HEK293 (cell line): ENCODE measurements at regions not wholly inside any gene's neighbourhood (a gene's known extent, or its start where the extent isn't known, plus 50 kb on each side); places are given as distances from the start of the nearest gene placed in this dataset.

Experiments
- CTCF ChIA-PET: fragments of 350-600 bp; formaldehyde crosslinking; extraction: SDS; loops from one replicate; lab custom pipeline; 2021; ENCODE audit warnings: antibody characterized with exemption; lab: Yijun Ruan, JAX
- POLR2A ChIA-PET: fragments of 300-600 bp; formaldehyde crosslinking; extraction: SDS; loops from one replicate; lab custom pipeline; 2020; ENCODE audit warnings: antibody characterized with exemption, inconsistent platforms; lab: Yijun Ruan, JAX
- H3K27ac ChIP-seq: fragments of 200-500 bp; sonication (Bioruptor generic); 2 replicates; pipeline ENCODE4 v1.5.1; 2014; ENCODE audit warnings: low read depth, low read length, control low read depth, inconsistent platforms; ENCODE audit errors: extremely low read depth
- H3K36me3 ChIP-seq, 2 experiments: fragments of 200-500 bp in 1 of 2; sonication (Bioruptor generic) in 1 of 2; 1 replicate in 1 of 2; 2 replicates in 1 of 2; pipeline ENCODE4 v1.5.1; 2014 to 2017; ENCODE audit warnings: inconsistent platforms in 2 of 2, low read length in 2 of 2; ENCODE audit not compliant: control insufficient read depth in 2 of 2, insufficient read depth in 1 of 2
- H3K4me1 ChIP-seq: fragments of 200-500 bp; sonication (Bioruptor generic); 2 replicates; pipeline ENCODE4 v1.5.1; 2014; ENCODE audit warnings: mild to moderate bottlenecking, low read length, inconsistent platforms; ENCODE audit not compliant: control insufficient read depth, insufficient read depth
- H3K4me3 ChIP-seq: 2 replicates; pipeline ENCODE4 v1.5.1; 2011; ENCODE audit warnings: low read depth, mild to moderate bottlenecking, control low read depth, low read length, moderate library complexity
- H3K9me3 ChIP-seq: fragments of 200-500 bp; sonication (Bioruptor generic); 2 replicates; pipeline ENCODE4 v1.5.1; 2014; ENCODE audit warnings: low read depth, low read length, inconsistent platforms; ENCODE audit not compliant: control insufficient read depth, insufficient read depth
- KLF1 ChIP-seq: fragments of 450-650 bp; formaldehyde crosslinking; IDR thresholded peaks from 2 replicates; pipeline ENCODE4 v1.5.1; 2016; ENCODE audit warnings: missing biosample characterization, missing genetic modification characterization
- PRDM1 ChIP-seq: fragments of 450-650 bp; formaldehyde crosslinking; IDR thresholded peaks from 2 replicates; pipeline ENCODE4; 2016; ENCODE audit warnings: missing biosample characterization, missing genetic modification characterization
- ZBTB7A ChIP-seq: fragments of 450-650 bp; formaldehyde crosslinking; IDR thresholded peaks from 2 replicates; pipeline ENCODE4 v1.5.1; 2016; ENCODE audit warnings: low read depth, missing biosample characterization, missing genetic modification characterization
- ZNF16 ChIP-seq: fragments of 450-650 bp; formaldehyde crosslinking; IDR thresholded peaks from 2 replicates; pipeline ENCODE4 v1.5.1; 2016; ENCODE audit warnings: low read depth, missing biosample characterization, missing genetic modification characterization
- ZNF184 ChIP-seq: fragments of 450-650 bp; IDR thresholded peaks from 2 replicates; pipeline ENCODE4 v1.5.1; 2018; ENCODE audit warnings: missing biosample characterization, mild to moderate bottlenecking, missing genetic modification characterization
- ZNF2 ChIP-seq: fragments of 450-650 bp; formaldehyde crosslinking; IDR thresholded peaks from 2 replicates; pipeline ENCODE4 v1.5.1; 2016; ENCODE audit warnings: missing biosample characterization, missing genetic modification characterization
- ZNF211 ChIP-seq: fragments of 450-650 bp; formaldehyde crosslinking; IDR thresholded peaks from 2 replicates; pipeline ENCODE4 v1.5.1; 2016; ENCODE audit warnings: low read depth, missing biosample characterization, missing genetic modification characterization
- ZNF23 ChIP-seq: fragments of 450-650 bp; formaldehyde crosslinking; IDR thresholded peaks from 2 replicates; pipeline ENCODE4 v1.5.1; 2016; ENCODE audit warnings: missing biosample characterization, missing genetic modification characterization, borderline replicate concordance
- ZNF248 ChIP-seq: fragments of 450-650 bp; formaldehyde crosslinking; IDR thresholded peaks from 2 replicates; pipeline ENCODE4 v1.5.1; 2017; ENCODE audit warnings: missing biosample characterization, missing genetic modification characterization
- ZNF266 ChIP-seq: fragments of 450-650 bp; formaldehyde crosslinking; IDR thresholded peaks from 2 replicates; pipeline ENCODE4 v1.5.1; 2016; ENCODE audit warnings: missing biosample characterization, missing genetic modification characterization, low read depth
- ZNF311 ChIP-seq: fragments of 450-650 bp; formaldehyde crosslinking; IDR thresholded peaks from 2 replicates; pipeline ENCODE4 v1.5.1; 2017; ENCODE audit warnings: missing biosample characterization, missing genetic modification characterization, borderline replicate concordance
- ZNF324 ChIP-seq: fragments of 450-650 bp; formaldehyde crosslinking; IDR thresholded peaks from 2 replicates; pipeline ENCODE4 v1.5.1; 2016; ENCODE audit warnings: missing biosample characterization, missing genetic modification characterization
- ZNF341 ChIP-seq: fragments of 450-650 bp; formaldehyde crosslinking; IDR thresholded peaks from 2 replicates; pipeline ENCODE4; 2016; ENCODE audit warnings: low read depth, missing biosample characterization, missing genetic modification characterization
- ZNF350 ChIP-seq: fragments of 450-650 bp; formaldehyde crosslinking; IDR thresholded peaks from 2 replicates; pipeline ENCODE4 v1.5.0; 2017; ENCODE audit warnings: missing biosample characterization, mild to moderate bottlenecking, missing genetic modification characterization
- ZNF37A ChIP-seq: fragments of 450-650 bp; IDR thresholded peaks from 2 replicates; pipeline ENCODE4 v1.5.1; 2018; ENCODE audit warnings: missing biosample characterization, missing genetic modification characterization
- ZNF510 ChIP-seq: fragments of 450-650 bp; formaldehyde crosslinking; IDR thresholded peaks from 2 replicates; pipeline ENCODE4 v1.5.1; 2018; ENCODE audit warnings: mild to moderate bottlenecking, missing genetic modification characterization, missing biosample characterization; ENCODE audit not compliant: insufficient replicate concordance
- ZNF514 ChIP-seq: fragments of 450-650 bp; formaldehyde crosslinking; IDR thresholded peaks from 2 replicates; pipeline ENCODE4 v1.5.1; 2016; ENCODE audit warnings: missing biosample characterization, missing genetic modification characterization
- ZNF596 ChIP-seq: fragments of 450-650 bp; IDR thresholded peaks from 2 replicates; pipeline ENCODE4 v1.5.0; 2018; ENCODE audit warnings: missing biosample characterization, mild to moderate bottlenecking, missing genetic modification characterization, moderate library complexity
- ZNF658 ChIP-seq: fragments of 450-650 bp; formaldehyde crosslinking; IDR thresholded peaks from 2 replicates; pipeline ENCODE4; 2016; ENCODE audit warnings: missing biosample characterization, missing genetic modification characterization
- ZNF747 ChIP-seq: fragments of 450-650 bp; formaldehyde crosslinking; IDR thresholded peaks from 2 replicates; pipeline ENCODE4 v1.5.1; 2016; ENCODE audit warnings: missing biosample characterization, missing genetic modification characterization
- ZNF837 ChIP-seq: fragments of 450-650 bp; formaldehyde crosslinking; IDR thresholded peaks from 2 replicates; pipeline ENCODE4 v1.5.1; 2016; ENCODE audit warnings: missing biosample characterization, missing genetic modification characterization
- ZNF843 ChIP-seq: fragments of 450-650 bp; formaldehyde crosslinking; IDR thresholded peaks from 2 replicates; pipeline ENCODE4 v1.5.1; 2016; ENCODE audit warnings: missing biosample characterization, missing genetic modification characterization
- TF ChIP-seq, protein P1 (sequence below): fragments of 450-650 bp; formaldehyde crosslinking; IDR thresholded peaks from 2 replicates; pipeline ENCODE4 v1.5.1; 2016; ENCODE audit warnings: missing biosample characterization, missing genetic modification characterization
- TF ChIP-seq, protein P2 (sequence below): fragments of 450-650 bp; formaldehyde crosslinking; IDR thresholded peaks from 2 replicates; pipeline ENCODE4 v1.5.1; 2016; ENCODE audit warnings: missing biosample characterization, missing genetic modification characterization
- TF ChIP-seq, protein P3 (sequence below): fragments of 450-650 bp; formaldehyde crosslinking; IDR thresholded peaks from 2 replicates; pipeline ENCODE4 v1.5.1; 2016; ENCODE audit warnings: missing biosample characterization, missing genetic modification characterization
- TF ChIP-seq, protein P4 (sequence below): fragments of 450-650 bp; formaldehyde crosslinking; IDR thresholded peaks from 2 replicates; pipeline ENCODE4 v1.5.1; 2016; ENCODE audit warnings: missing biosample characterization, missing genetic modification characterization

DNA sequence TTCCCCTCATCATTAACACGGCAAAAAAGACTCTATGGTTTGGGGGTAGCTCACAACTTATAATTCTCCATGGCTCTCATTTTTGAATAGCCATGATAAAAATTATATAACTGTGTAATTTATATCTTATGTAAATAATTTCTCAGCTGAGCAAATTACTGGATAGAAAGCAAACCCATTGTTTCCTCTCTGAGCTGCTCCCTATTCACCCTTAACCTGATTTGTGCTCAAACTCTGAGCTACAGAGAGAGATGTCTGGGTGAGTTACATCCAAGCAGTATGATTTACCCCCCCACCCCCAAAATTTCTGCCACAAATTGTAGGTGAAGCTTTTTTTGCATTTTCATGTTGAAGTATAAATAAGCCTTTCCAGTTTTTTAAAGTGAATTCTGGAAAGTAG lies 123.7 kb downstream of the TFCP2L1 start:
- ChIA-PET CTCF (interaction anchor here (1.0 to 1.5 kb wide), 4 partner anchors 10 to 77 kb away, joined by 3 read pairs; no protein-coding TSS in a partner anchor), POLR2A (interaction anchor here (0.6 kb wide), 1 partner anchor 524 kb away, joined by 3 read pairs; no protein-coding TSS in a partner anchor)
- H3K4me3 ChIP-seq, result no peak overlapping the region
- H3K4me1 ChIP-seq, result no peaks in the 10 kb centered on the region
- TF ChIP-seq ZNF658 (tag by site-specific recombination) (no peak), ZNF37A (tag by site-specific recombination) (no peak)
- H3K27ac ChIP-seq, result no peak overlapping the region
- no peaks in the 10 kb centered on the region for H3K36me3 ChIP-seq
- no peaks in the 10 kb centered on the region for H3K9me3 ChIP-seq

DNA sequence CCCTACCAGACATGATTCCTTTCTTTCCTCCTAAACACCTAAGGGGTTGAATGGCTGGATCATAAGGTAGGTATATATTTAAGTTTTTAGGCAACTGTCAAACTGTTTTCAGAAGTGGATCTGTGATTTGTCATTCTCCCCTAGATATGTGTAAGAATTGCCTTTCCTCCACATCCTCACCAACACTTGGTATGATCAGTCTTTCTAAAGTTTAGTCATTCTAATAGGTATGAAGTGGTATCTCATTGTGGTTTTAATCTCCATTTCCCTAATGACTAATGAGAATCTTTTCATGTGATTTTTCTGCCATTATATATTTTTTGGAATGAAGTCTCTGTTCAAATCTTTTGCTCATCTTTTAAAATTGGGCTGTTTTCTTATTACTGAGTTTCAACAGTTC lies 122.1 kb downstream of the TFCP2L1 start:
- POLR2A ChIA-PET, result no interaction called here
- Histone ChIP-seq H3K4me3 (no peak overlapping the region), H3K4me1 (no peaks in the 10 kb centered on the region), H3K9me3 (no peaks in the 10 kb centered on the region)
- CTCF ChIA-PET, result interaction anchor here (0.6 to 0.7 kb wide), 2 partner anchors 56 to 132 kb away, joined by 4 to 5 read pairs; no protein-coding TSS in a partner anchor
- no peak for TF ChIP-seq ZNF266 (tag by site-specific recombination)
- peak; percentile 98 for TF ChIP-seq ZNF184 (tag by site-specific recombination)
- TF ChIP-seq ZNF747, result no peak
- TF ChIP-seq ZNF248, result no peak
- TF ChIP-seq, all 188 proteins: peak for 1
- Histone ChIP-seq H3K27ac (no peak overlapping the region), H3K36me3 (no peaks in the 10 kb centered on the region)

DNA sequence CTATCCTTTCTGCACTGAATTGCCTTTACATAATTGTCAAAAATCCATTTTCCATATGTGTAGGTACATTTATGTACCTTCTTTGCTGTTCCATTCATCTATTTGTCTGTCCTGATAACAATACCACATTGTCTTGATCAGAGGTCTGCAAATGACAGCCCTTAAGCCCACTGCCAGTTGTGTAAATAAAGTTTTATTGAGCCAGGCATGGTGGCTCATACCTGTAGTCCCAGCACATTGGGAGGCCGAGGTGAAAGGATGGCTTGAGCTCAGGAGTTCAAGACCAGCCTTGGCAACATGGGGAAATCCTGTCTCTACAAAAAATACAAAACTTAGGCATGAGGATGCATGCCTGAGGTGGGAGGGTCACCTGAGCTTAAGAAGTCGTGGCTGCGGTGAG lies 121.0 kb downstream of the TFCP2L1 start:
- CTCF ChIA-PET, result no interaction called here
- POLR2A ChIA-PET, result no interaction called here
- Histone ChIP-seq H3K9me3 (no peaks in the 10 kb centered on the region), H3K27ac (no peak overlapping the region), H3K4me1 (no peaks in the 10 kb centered on the region), H3K36me3 (no peaks in the 10 kb centered on the region), H3K4me3 (no peak overlapping the region)
- TF ChIP-seq ZNF311 (tag by site-specific recombination), result no peak
- TF ChIP-seq, protein P1, sequence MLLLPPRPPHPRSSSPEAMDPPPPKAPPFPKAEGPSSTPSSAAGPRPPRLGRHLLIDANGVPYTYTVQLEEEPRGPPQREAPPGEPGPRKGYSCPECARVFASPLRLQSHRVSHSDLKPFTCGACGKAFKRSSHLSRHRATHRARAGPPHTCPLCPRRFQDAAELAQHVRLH (tag by site-specific recombination), result no peak

DNA sequence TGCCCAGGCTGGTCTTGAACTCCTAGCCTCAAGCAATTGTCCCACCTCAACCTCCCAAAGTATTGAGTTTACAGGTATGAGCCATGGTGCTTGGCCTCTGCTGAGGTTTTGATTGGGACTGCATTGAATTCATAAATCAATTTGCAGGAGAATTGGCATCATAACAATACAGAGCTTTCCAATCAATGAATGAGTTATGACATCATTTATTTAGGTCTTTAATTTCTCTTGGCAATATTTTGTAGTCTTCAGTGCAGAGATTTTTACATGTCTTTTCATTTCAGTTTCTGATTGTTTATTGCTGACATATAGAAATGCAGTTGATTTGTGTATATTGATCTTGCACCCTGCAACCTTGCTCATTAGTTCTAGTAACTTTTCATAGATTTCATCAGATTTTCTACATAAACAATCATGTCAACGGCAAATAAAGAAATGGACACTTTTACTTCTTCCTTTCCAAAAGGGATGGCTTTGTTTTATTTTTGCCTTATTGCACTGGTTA lies 119.9 kb downstream of the TFCP2L1 start:
- Histone ChIP-seq H3K4me1 (no peaks in the 10 kb centered on the region), H3K27ac (no peak overlapping the region), H3K9me3 (no peaks in the 10 kb centered on the region), H3K36me3 (no peaks in the 10 kb centered on the region), H3K4me3 (no peak overlapping the region)
- POLR2A ChIA-PET, result no interaction called here
- CTCF ChIA-PET, result no interaction called here
- TF ChIP-seq ZNF211 (no peak), ZNF350 (tag by site-specific recombination) (no peak), ZNF324 (tag by site-specific recombination) (no peak), KLF1 (no peak), ZNF843 (tag by site-specific recombination) (no peak), ZNF23 (no peak), ZNF596 (tag by site-specific recombination) (no peak), ZNF514 (tag by site-specific recombination) (no peak), ZNF510 (tag by site-specific recombination) (no peak), ZNF837 (tag by site-specific recombination) (no peak), ZBTB7A (no peak), PRDM1 (tag by site-specific recombination) (no peak), ZNF2 (tag by site-specific recombination) (no peak), ZNF341 (tag by site-specific recombination) (no peak), ZNF311 (tag by site-specific recombination) (no peak), ZNF16 (tag by site-specific recombination) (no peak)
- TF ChIP-seq, protein P2, sequence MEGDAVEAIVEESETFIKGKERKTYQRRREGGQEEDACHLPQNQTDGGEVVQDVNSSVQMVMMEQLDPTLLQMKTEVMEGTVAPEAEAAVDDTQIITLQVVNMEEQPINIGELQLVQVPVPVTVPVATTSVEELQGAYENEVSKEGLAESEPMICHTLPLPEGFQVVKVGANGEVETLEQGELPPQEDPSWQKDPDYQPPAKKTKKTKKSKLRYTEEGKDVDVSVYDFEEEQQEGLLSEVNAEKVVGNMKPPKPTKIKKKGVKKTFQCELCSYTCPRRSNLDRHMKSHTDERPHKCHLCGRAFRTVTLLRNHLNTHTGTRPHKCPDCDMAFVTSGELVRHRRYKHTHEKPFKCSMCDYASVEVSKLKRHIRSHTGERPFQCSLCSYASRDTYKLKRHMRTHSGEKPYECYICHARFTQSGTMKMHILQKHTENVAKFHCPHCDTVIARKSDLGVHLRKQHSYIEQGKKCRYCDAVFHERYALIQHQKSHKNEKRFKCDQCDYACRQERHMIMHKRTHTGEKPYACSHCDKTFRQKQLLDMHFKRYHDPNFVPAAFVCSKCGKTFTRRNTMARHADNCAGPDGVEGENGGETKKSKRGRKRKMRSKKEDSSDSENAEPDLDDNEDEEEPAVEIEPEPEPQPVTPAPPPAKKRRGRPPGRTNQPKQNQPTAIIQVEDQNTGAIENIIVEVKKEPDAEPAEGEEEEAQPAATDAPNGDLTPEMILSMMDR (tag by site-specific recombination), result no peak
- TF ChIP-seq, protein P3, sequence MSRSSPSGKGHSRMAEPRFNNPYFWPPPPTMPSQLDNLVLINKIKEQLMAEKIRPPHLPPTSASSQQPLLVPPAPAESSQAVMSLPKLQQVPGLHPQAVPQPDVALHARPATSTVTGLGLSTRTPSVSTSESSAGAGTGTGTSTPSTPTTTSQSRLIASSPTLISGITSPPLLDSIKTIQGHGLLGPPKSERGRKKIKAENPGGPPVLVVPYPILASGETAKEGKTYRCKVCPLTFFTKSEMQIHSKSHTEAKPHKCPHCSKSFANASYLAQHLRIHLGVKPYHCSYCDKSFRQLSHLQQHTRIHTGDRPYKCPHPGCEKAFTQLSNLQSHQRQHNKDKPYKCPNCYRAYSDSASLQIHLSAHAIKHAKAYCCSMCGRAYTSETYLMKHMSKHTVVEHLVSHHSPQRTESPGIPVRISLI, result no peak
- TF ChIP-seq, protein P4, sequence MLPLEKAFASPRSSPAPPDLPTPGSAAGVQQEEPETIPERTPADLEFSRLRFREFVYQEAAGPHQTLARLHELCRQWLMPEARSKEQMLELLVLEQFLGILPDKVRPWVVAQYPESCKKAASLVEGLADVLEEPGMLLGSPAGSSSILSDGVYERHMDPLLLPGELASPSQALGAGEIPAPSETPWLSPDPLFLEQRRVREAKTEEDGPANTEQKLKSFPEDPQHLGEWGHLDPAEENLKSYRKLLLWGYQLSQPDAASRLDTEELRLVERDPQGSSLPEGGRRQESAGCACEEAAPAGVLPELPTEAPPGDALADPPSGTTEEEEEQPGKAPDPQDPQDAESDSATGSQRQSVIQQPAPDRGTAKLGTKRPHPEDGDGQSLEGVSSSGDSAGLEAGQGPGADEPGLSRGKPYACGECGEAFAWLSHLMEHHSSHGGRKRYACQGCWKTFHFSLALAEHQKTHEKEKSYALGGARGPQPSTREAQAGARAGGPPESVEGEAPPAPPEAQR (tag by site-specific recombination), result no peak
